CD4-positive, alpha-beta T cell treated with Interleukin-10 for 1 hour (primary cell): ENCODE measurements at regions not wholly inside any gene's neighbourhood (a gene's known extent, or its start where the extent isn't known, plus 50 kb on each side); places are given as distances from the start of the nearest gene placed in this dataset.
"Not testable (repeated sequence)": the region's sequence is repeated elsewhere in the genome, so short reads cannot be mapped to it uniquely, and the experiment has no call there.

Experiments
- DNase-seq: peaks from one replicate; pipeline ENCODE4 v3.0.0-alpha.2; 2020

DNA sequence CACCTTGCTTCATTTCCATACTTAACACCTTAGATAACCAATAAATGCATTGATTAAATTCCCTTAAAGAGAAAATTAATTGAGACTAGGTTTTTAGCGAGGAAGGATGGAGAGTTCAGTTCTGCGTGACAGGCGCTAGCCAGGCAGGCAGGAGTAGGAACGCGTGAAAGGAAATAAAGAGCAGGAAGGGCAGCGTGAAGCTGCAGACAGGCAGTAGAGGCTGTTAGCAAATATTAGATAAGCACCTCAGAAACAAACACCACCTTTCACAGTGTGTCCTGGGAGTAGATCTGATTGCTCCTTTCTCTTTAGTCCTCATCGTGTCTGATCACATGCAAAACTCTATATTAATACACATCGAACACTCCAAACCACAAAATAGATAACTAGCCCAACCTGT is 282.7 kb upstream of the ADGRL2 start:
- DNase-seq = no peak

- no peak for DNase-seq
Observed at GRCh38 chr1:81513796-81514354, 286.9 kb upstream of the ADGRL2 start.

DNA sequence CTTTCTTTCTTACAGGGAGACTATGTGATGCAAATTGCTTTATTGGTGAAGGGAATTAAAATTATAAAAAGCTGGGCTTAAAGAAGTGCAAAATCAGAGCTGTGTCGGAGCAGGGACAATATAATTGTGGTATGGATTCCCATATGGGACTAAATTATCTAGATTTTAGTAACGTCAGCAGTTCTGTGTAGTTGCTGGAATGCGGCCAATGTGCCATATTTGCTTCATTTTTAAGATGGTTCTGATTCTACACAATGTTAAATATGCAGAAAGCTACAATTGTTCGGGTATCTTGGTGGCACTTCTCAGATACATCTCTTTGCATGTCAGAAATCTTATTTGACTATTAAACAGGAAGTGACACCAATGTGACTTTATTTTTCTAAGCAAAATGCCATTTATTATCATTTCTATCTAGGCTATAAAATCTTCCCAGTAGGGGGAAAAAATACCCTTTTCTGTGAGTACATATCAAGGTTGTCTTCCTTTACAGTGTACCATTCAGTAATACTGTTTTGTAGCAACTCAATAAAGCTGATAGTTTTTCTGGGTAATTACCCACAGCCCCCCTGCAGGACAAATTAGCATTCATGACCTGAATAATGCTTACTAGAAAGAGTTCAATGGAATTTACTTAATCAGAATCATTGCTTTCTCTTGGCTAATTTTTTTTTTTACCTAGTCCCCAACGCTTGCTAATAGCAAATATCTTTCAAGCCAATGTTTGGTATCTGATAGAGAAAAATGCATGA is 288.3 kb upstream of the ADGRL2 start:
- no peak for DNase-seq

- DNase-seq = no peak
Observed at GRCh38 chr1:81511281-81511680, 289.5 kb upstream of the ADGRL2 start.

DNA sequence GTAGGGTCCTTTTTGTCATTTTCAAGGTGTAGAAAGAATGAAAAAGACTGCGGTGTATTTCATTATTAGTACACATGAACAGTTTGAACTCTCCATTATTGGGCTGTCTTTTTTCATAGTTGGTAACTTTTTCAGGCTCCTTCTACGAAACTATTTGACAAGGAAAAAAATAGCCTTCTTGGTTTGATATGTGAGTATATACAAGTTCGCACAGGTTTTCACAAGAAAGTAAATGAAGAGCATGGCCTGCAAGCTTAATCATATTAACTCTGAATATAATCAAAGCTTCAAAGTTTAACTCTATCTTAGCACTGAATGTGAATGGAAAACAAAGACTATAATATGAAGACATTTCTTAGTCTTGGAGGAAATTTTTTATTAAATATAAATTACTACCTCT is 290.0 kb upstream of the ADGRL2 start:
- DNase-seq = no peak

- no peak for DNase-seq
Observed at GRCh38 chr1:81509594-81509993, 291.1 kb upstream of the ADGRL2 start.

DNA sequence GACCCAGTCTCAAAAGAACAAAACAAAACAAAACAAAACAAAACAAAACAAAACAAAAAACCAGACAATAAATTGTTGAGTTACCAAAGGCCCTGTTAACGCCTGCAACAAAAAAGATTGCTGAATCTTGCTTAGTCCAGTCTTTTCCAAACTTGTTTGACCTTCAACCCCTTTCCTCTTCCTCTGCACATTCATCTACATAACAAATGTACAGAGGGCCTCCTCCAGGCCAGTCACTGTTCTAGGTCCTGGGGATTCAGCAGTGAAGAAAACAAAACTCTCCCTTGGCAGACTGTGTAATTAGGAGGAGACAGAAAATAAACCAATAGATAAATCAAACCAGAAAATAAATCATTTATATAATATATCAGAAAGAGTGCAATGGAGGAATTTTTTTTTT is 294.0 kb upstream of the ADGRL2 start:
- DNase-seq = no peak

- DNase-seq = no peak
Observed at GRCh38 chr1:81505831-81506230, 294.9 kb upstream of the ADGRL2 start.

- DNase-seq = not testable (repeated sequence)
Observed at GRCh38 chr1:81504820-81505219, 295.9 kb upstream of the ADGRL2 start.

DNA sequence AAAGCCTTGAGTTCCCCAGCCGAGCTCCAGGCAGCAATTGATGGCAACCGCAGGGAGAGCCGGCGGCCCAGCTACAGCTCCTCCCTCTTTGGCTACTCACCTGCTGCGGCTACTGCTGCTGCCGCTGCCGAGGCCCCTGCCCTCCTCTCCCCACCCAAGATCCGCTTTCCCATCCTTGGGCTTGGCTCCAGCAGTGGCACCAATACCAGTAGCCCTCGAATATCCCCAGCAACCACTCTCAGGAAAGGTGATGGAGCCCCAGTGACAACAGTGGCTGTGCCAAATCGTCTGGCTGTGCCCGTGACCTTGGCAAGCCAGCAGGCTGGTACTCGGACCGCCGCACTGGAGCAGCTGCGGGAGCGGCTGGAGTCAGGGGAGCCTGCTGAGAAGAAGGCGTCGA is 298.0 kb upstream of the ADGRL2 start:
- not testable (repeated sequence) for DNase-seq

DNA sequence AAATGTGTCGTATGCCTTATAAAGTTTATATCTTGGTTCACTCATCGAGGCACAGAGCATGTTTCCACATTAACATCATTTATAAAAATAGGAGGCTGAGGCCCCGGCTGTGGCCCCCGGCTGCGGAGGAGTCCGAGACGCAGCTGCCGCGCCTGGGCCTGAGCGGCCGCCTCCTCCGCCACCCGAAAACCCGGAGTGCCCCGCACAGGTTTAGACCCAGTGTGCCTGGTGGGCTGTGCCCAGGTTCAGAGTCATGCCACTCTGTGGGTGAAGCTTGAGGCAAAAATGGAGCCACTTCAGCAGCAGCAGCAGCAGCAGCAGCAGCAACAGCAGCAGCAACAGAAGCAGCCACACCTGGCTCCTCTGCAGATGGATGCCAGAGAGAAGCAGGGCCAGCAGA is 299.2 kb upstream of the ADGRL2 start:
- not testable (repeated sequence) for DNase-seq

DNA sequence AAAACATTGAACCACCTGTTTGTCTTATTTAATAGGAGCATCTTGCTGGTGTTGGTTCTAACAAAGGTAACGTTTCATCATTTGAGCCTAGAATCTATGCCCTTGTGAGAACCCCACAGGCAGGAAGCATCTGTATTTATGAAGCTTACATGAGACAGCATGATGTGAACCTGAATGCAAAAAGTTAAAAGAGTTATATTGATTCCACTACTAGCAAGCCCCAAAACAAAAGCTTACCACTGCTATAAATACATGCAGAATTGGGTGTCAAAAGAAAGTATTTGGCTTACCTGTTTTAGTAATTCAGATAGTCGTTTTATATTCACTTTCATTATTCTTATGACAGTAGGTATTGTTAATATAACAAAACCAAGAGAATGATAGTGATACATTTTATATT is 301.2 kb upstream of the ADGRL2 start:
- no peak for DNase-seq

DNA sequence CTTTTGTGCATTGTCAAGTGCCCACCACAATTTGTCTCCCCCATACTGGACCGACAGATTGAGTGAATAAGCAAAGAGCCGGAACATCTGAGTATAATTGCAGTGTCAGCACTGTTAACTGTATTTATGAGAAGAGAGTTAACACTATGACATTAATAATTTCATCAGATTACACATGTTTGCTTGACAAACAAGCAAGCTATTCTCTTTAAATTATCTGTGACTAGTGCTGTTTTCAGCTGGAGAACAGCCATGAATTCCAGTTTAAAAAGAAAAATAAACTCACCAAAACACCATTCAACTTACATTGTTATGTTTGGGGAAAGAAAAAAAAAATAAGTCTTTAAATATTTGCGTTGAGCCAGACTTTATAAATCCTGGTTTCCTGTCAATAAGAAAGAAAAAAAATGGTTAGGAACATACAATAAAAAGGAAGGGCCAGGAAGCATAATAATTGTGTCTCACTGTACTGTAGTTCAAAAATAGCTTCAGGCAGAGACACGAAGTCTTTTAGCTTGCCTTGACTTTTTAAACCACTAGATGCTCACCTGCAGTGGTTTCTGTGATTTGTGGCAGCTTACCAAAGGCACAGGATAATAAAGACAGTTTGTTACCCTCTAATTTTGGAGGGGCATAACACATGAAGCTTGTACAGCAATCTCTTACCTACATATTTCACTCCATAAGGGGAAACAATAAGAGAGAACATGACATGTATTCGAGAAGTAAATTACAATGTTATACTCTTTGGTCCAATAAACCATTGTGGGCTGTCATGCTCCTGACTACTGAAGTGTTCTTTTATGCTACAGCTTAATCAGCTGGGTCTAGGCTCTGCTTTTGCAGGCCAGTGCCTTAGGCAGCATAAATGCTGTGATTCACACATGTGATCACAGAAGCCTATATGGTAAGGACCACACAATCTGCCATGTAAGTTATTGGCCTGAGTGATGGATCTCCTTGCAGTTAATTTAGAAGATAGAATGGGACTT is 302.0 kb upstream of the ADGRL2 start:
- DNase-seq = no peak

DNA sequence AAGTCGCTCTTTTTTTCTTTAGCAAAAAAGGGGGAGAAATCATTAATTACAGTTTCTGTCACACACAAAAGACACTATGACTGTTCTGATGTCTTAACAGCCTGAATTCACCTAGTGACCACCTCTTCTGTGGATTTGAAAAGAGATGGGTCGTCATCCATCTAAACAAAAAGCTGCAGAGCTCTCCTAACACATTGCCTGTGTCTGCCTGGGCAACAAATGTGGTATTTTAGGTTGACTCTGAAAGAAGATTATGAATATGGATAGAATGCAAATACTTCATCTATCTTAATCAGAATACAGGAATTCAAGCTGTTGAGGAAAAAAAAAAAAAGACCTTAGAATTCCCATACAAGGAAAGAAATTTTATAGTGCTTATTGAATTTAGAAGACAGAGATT is 304.4 kb upstream of the ADGRL2 start:
- DNase-seq = no peak

- no peak for DNase-seq
Observed at GRCh38 chr1:81493102-81493869, 307.4 kb upstream of the ADGRL2 start.

DNA sequence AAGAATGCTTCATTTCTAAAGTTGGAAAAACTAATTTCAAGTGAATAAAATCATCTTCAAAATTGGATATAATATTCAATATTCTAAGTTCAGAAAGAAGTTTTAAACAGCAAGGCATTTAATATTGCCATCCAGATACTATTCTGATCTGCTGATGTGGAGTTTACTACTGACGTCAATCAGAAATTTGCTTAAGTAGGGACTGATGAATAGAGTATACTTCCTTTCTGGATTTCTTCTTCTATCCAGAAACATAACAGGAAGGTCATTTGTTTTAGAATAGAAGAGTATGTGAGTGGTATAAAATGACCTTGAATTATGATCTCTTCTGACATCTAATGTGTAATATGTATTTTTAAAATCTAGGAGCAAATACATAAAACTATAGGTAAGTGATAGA is 308.1 kb upstream of the ADGRL2 start:
- no peak for DNase-seq

- no peak for DNase-seq
Observed at GRCh38 chr1:81490614-81491013, 310.1 kb upstream of the ADGRL2 start.

- no peak for DNase-seq
Observed at GRCh38 chr1:81489372-81489934, 311.3 kb upstream of the ADGRL2 start.

DNA sequence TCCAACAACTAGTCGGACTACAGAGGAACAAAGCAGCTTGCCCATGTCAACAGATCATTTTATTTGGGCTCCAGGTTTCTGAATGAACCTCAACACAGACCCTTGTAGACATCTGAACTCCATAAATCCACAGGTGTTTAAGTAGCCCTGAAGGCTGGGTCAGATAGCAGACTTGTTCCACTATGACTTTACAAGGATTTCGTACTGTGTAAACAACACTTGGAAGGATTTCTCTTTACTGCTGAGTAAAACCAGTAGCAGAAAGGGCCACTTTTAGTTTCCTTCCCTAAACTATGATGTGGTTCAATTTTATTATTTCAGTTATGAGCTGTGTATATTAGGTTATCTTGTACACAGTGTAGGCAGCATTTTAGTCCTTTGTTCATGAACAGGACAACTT is 316.4 kb upstream of the ADGRL2 start:
- no peak for DNase-seq

GRCh38 chr1:81478219-81478618 is 322.5 kb upstream of the ADGRL2 start:
- DNase-seq = no peak

DNA sequence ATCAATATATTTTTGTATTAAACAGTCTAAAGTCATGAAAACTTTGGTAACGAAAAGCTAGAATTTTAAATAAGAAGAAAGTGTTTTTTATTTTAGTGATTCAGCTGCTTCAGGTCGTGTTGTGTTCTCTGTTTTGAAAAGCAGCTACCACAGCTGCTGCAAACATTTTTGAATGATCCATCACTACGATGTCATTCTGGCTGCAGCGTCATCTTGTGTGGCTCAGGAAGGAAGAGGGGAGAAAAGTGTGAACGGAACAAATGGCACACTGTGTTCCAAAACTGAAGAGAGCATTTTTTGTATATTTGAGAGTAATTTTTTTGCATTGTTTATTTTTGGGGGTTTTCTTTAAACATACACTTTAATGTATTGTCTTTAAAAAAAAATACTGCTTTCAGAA is 323.0 kb upstream of the ADGRL2 start:
- no peak for DNase-seq

GRCh38 chr1:81472387-81472786 is 328.3 kb upstream of the ADGRL2 start:
- no peak for DNase-seq

DNA sequence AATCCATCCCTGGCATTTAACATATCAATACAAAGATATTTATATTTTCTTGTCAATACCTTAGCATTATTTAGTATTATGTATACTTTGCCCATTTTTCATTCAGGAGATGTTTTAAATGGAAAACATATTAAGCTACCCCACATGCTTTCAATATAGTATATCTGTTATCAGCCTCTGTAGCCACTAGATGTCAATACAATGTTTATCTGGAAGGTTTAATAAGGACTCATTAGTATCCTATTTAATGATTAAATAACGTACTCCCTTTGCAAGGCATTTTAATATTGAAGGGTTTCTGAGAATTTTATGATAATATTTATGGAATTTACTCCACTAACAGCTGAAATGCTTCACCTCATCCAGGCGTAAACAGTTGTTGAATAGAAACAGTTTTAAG is 329.5 kb upstream of the ADGRL2 start:
- DNase-seq = no peak
